ENCODE measurements at regions not wholly inside any gene's neighbourhood (a gene's known extent, or its start where the extent isn't known, plus 50 kb on each side); places are given as distances from the start of the nearest gene placed in this dataset.

DNA sequence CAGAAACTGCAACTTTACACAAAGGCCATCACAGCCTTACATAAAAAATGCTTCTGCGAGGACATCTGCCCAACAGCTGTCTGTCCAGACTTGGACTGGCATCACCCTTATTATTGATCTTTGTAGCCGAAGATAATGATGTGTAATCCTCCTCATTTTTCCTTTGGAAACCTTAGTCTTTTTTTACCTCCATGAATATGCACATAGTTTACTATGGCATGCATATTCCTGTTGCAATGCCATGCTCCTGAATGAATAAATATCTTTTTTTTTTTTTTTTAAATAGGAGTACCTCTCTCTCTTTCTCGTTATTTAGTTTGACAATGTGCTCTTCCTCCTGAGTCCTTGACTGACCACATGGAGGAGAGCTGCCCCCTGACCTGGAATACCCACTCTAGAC lies 409.6 kb upstream of the USP24 start:
- TF ChIP-seq, protein P1, sequence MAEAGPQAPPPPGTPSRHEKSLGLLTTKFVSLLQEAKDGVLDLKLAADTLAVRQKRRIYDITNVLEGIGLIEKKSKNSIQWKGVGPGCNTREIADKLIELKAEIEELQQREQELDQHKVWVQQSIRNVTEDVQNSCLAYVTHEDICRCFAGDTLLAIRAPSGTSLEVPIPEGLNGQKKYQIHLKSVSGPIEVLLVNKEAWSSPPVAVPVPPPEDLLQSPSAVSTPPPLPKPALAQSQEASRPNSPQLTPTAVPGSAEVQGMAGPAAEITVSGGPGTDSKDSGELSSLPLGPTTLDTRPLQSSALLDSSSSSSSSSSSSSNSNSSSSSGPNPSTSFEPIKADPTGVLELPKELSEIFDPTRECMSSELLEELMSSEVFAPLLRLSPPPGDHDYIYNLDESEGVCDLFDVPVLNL (IDR thresholded peaks at IDR 0.05; ENCODE audit: low read depth, low read length): no peak
- TF ChIP-seq BHLHE40 (IDR thresholded peaks at IDR 0.05; ENCODE audit: borderline replicate concordance in 1 of 2, low read depth in 2 of 2, low read length in 1 of 2) (no peak), SMC3 (IDR thresholded peaks at IDR 0.05; ENCODE audit: borderline replicate concordance, low read length) (no peak), POLR2A (IDR thresholded peaks at IDR 0.05; ENCODE audit: low read depth, low read length) (no peak), EZH2 (IDR thresholded peaks at IDR 0.05; ENCODE audit: borderline replicate concordance, control insufficient read depth, low read depth, low read length) (no peak), YY1 (IDR thresholded peaks at IDR 0.05; ENCODE audit: low read depth, low read length) (no peak), CBFB (IDR thresholded peaks at IDR 0.05; ENCODE audit: low read depth) (no peak), ZNF217 (IDR thresholded peaks at IDR 0.05) (no peak)
- TF ChIP-seq, protein P2, sequence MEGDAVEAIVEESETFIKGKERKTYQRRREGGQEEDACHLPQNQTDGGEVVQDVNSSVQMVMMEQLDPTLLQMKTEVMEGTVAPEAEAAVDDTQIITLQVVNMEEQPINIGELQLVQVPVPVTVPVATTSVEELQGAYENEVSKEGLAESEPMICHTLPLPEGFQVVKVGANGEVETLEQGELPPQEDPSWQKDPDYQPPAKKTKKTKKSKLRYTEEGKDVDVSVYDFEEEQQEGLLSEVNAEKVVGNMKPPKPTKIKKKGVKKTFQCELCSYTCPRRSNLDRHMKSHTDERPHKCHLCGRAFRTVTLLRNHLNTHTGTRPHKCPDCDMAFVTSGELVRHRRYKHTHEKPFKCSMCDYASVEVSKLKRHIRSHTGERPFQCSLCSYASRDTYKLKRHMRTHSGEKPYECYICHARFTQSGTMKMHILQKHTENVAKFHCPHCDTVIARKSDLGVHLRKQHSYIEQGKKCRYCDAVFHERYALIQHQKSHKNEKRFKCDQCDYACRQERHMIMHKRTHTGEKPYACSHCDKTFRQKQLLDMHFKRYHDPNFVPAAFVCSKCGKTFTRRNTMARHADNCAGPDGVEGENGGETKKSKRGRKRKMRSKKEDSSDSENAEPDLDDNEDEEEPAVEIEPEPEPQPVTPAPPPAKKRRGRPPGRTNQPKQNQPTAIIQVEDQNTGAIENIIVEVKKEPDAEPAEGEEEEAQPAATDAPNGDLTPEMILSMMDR (IDR thresholded peaks at IDR 0.05 in 2 of 3, conservative IDR thresholded peaks at IDR 0.05 in 1 of 3; ENCODE audit: control insufficient read depth in 2 of 3, extremely low read depth in 1 of 3, insufficient read depth in 1 of 3, low read depth in 3 of 3, low read length in 3 of 3): no peak
- TF ChIP-seq, protein P3, sequence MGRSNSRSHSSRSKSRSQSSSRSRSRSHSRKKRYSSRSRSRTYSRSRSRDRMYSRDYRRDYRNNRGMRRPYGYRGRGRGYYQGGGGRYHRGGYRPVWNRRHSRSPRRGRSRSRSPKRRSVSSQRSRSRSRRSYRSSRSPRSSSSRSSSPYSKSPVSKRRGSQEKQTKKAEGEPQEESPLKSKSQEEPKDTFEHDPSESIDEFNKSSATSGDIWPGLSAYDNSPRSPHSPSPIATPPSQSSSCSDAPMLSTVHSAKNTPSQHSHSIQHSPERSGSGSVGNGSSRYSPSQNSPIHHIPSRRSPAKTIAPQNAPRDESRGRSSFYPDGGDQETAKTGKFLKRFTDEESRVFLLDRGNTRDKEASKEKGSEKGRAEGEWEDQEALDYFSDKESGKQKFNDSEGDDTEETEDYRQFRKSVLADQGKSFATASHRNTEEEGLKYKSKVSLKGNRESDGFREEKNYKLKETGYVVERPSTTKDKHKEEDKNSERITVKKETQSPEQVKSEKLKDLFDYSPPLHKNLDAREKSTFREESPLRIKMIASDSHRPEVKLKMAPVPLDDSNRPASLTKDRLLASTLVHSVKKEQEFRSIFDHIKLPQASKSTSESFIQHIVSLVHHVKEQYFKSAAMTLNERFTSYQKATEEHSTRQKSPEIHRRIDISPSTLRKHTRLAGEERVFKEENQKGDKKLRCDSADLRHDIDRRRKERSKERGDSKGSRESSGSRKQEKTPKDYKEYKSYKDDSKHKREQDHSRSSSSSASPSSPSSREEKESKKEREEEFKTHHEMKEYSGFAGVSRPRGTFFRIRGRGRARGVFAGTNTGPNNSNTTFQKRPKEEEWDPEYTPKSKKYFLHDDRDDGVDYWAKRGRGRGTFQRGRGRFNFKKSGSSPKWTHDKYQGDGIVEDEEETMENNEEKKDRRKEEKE (IDR thresholded peaks at IDR 0.05): no peak
